ENCODE measurements at regions not wholly inside any gene's neighbourhood (a gene's known extent, or its start where the extent isn't known, plus 50 kb on each side); places are given as distances from the start of the nearest gene placed in this dataset.

DNA sequence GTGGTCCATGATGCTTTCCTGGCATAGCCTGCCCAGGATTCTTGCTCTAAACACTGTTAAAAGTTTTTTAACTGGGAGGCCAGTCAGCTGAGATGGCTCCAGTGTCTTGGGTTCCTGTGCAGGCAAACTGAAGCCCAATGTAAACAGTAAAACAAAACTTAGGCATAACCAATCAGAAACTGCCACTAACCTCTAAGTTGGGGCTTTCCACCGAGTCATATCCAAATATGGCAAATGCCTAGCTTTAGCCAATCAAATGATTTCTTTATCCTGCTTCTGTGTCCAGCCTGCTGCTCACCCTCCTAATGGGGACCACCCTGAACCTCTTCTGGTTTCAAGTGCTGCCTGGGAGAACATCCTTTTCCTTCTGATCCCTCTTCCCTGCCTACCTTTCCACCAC lies 277.9 kb downstream of the EMP1 start:
- Histone ChIP-seq H3K4me3 (ENCODE audit: low read length) (no peak overlapping the region), H3K9ac (ENCODE audit: low read length) (no peak overlapping the region), H4K20me1 (ENCODE audit: low read length) (no peaks in the 10 kb centered on the region), H3K27ac (ENCODE audit: low read length) (no peak overlapping the region), H3F3A (ENCODE audit: low read length, unreplicated experiment) (no peaks in the 10 kb centered on the region), H3K9me3 (ENCODE audit: low read length) (no peaks in the 10 kb centered on the region), H3K4me1 (ENCODE audit: insufficient read depth, low read length) (no peaks in the 10 kb centered on the region), H3K9me2 (replicated peaks; ENCODE audit: low read length) (no peaks in the 10 kb centered on the region), H3K36me3 (ENCODE audit: low read depth, low read length) (no peaks in the 10 kb centered on the region), H3K4me2 (ENCODE audit: low read length) (no peak overlapping the region), H3K79me2 (ENCODE audit: low read length) (no peaks in the 10 kb centered on the region), H2AFZ (ENCODE audit: low read length) (no peak overlapping the region), H3K27me3 (ENCODE audit: low read length) (0 out of 2 replicates have a peak, but pooled peaks cover 8% of the 10 kb centered on the region)
- intact Hi-C loops (cut with micrococcal nuclease) = no loop called here
- TF ChIP-seq EZH2phosphoT487 (IDR thresholded peaks at IDR 0.05; ENCODE audit: borderline replicate concordance, low read length) = no peak
- TF ChIP-seq, protein P1, sequence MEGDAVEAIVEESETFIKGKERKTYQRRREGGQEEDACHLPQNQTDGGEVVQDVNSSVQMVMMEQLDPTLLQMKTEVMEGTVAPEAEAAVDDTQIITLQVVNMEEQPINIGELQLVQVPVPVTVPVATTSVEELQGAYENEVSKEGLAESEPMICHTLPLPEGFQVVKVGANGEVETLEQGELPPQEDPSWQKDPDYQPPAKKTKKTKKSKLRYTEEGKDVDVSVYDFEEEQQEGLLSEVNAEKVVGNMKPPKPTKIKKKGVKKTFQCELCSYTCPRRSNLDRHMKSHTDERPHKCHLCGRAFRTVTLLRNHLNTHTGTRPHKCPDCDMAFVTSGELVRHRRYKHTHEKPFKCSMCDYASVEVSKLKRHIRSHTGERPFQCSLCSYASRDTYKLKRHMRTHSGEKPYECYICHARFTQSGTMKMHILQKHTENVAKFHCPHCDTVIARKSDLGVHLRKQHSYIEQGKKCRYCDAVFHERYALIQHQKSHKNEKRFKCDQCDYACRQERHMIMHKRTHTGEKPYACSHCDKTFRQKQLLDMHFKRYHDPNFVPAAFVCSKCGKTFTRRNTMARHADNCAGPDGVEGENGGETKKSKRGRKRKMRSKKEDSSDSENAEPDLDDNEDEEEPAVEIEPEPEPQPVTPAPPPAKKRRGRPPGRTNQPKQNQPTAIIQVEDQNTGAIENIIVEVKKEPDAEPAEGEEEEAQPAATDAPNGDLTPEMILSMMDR (conservative IDR thresholded peaks at IDR 0.05; ENCODE audit: low read depth, low read length) = no peak
- TF ChIP-seq EZH2 (IDR thresholded peaks at IDR 0.05; ENCODE audit: low read length, unreplicated experiment) = no peak
- ChIA-PET CTCF (no interaction called here), POLR2A (ENCODE audit: unreplicated experiment) (no interaction called here)
- DNase-seq (no peak), ATAC-seq (no peak)
- BruUV-seq (replicated peaks) = no TSS peak

DNA sequence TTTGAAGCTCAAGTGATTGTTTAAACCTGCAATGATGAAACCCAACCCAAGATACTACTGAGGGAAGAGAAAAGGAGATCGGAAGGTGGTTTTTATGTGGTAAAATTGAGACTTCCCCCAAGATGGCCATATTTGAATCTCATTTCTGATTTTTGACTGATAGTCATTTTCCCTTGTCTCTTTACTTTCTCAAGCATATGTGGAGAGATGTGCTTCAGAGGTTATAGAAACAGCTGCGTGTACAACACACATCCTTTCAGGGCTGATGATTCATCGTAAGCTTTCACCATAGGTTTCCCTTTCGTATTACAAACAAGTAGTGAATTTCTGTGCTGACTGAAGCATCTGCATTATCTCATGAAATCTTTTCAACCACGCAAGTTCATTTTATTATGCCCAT lies 276.2 kb downstream of the EMP1 start:
- no peaks in the 10 kb centered on the region for H3K9me2 ChIP-seq (replicated peaks; ENCODE audit: low read length)
- no peak overlapping the region for H3K4me2 ChIP-seq (ENCODE audit: low read length)
- no peak overlapping the region for H3K27ac ChIP-seq (ENCODE audit: low read length)
- no peak overlapping the region for H2AFZ ChIP-seq (ENCODE audit: low read length)
- H4K20me1 ChIP-seq (ENCODE audit: low read length) = no peaks in the 10 kb centered on the region
- DNase-seq (peak; percentile 41), ATAC-seq (no peak)
- 0 out of 2 replicates have a peak, but pooled peaks cover 8% of the 10 kb centered on the region for H3K27me3 ChIP-seq (ENCODE audit: low read length)
- no peak overlapping the region for H3K9ac ChIP-seq (ENCODE audit: low read length)
- ChIA-PET CTCF (no interaction called here), POLR2A (ENCODE audit: unreplicated experiment) (no interaction called here)
- intact Hi-C loops (cut with micrococcal nuclease) = no loop called here
- H3K79me2 ChIP-seq (ENCODE audit: low read length) = no peaks in the 10 kb centered on the region
- no TSS peak for BruUV-seq (replicated peaks)
- TF ChIP-seq, protein P1 (conservative IDR thresholded peaks at IDR 0.05; ENCODE audit: low read depth, low read length) = no peak
- no peak for TF ChIP-seq EZH2 (IDR thresholded peaks at IDR 0.05; ENCODE audit: low read length, unreplicated experiment)
- TF ChIP-seq EZH2phosphoT487 (IDR thresholded peaks at IDR 0.05; ENCODE audit: borderline replicate concordance, low read length) = no peak
- H3K9me3 ChIP-seq (ENCODE audit: low read length) = no peaks in the 10 kb centered on the region
- no peaks in the 10 kb centered on the region for H3K36me3 ChIP-seq (ENCODE audit: low read depth, low read length)
- no peaks in the 10 kb centered on the region for H3K4me1 ChIP-seq (ENCODE audit: insufficient read depth, low read length)
- no peak overlapping the region for H3K4me3 ChIP-seq (ENCODE audit: low read length)
- H3F3A ChIP-seq (ENCODE audit: low read length, unreplicated experiment) = no peaks in the 10 kb centered on the region

DNA sequence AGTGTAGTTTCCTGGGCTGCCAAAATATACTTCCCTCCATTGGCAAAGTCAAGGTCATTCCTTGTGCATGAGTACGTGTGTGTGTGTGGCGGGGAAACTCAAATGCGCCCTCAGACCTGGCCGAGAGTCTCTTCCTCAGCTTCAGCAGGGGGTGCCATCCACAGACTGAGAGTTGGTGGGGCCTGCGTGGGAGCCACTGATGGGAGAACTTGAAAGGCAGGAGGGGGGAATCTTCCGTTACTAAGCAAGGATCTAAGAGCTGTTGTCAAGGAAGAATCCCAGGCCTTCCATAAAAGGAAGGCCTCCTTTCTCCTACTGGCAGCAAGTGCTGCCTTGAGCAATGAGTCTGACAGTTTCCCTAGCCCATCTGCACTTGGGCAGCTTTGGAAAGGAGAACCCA lies 274.9 kb downstream of the EMP1 start:
- ChIA-PET CTCF (no interaction called here), POLR2A (ENCODE audit: unreplicated experiment) (no interaction called here)
- no peaks in the 10 kb centered on the region for H3K9me2 ChIP-seq (replicated peaks; ENCODE audit: low read length)
- H3K4me2 ChIP-seq (ENCODE audit: low read length) = no peak overlapping the region
- DNase-seq (no peak), ATAC-seq (no peak)
- no peak overlapping the region for H3K9ac ChIP-seq (ENCODE audit: low read length)
- no peaks in the 10 kb centered on the region for H3K9me3 ChIP-seq (ENCODE audit: low read length)
- TF ChIP-seq EZH2 (IDR thresholded peaks at IDR 0.05; ENCODE audit: low read length, unreplicated experiment) (no peak), EZH2phosphoT487 (IDR thresholded peaks at IDR 0.05; ENCODE audit: borderline replicate concordance, low read length) (no peak)
- TF ChIP-seq, protein P1 (conservative IDR thresholded peaks at IDR 0.05; ENCODE audit: low read depth, low read length) = no peak
- H3K79me2 ChIP-seq (ENCODE audit: low read length) = no peaks in the 10 kb centered on the region
- intact Hi-C loops (cut with micrococcal nuclease) = no loop called here
- no peak overlapping the region for H3K27ac ChIP-seq (ENCODE audit: low read length)
- H3K4me1 ChIP-seq (ENCODE audit: insufficient read depth, low read length) = no peaks in the 10 kb centered on the region
- no peak overlapping the region for H3K4me3 ChIP-seq (ENCODE audit: low read length)
- H3K36me3 ChIP-seq (ENCODE audit: low read depth, low read length) = no peaks in the 10 kb centered on the region
- H4K20me1 ChIP-seq (ENCODE audit: low read length) = no peaks in the 10 kb centered on the region
- H3K27me3 ChIP-seq (ENCODE audit: low read length) = 0 out of 2 replicates have a peak, but pooled peaks cover 4% of the 10 kb centered on the region
- BruUV-seq (replicated peaks) = no TSS peak
- no peaks in the 10 kb centered on the region for H3F3A ChIP-seq (ENCODE audit: low read length, unreplicated experiment)
- H2AFZ ChIP-seq (ENCODE audit: low read length) = no peak overlapping the region
